C4-2B (cell line): ENCODE measurements at regions not wholly inside any gene's neighbourhood (a gene's known extent, or its start where the extent isn't known, plus 50 kb on each side); places are given as distances from the start of the nearest gene placed in this dataset.

Experiments
- CTCF ChIP-seq: fragments of 450-650 bp; conservative IDR thresholded peaks from 2 replicates; pipeline ENCODE4 v1.5.1; 2017; ENCODE audit warnings: mild to moderate bottlenecking
- ZFX ChIP-seq: fragments of 450-650 bp; IDR thresholded peaks from 2 replicates; pipeline ENCODE4 v1.6.1; 2017

GRCh38 chr4:12697970-12698369, 786.2 kb downstream of the RAB28 start:
- TF ChIP-seq CTCF (no peak), ZFX (no peak)
